Suprapubic skin (tissue), 4 donors: ENCODE measurements at regions not wholly inside any gene's neighbourhood (a gene's known extent, or its start where the extent isn't known, plus 50 kb on each side); places are given as distances from the start of the nearest gene placed in this dataset.
"Not testable (repeated sequence)": the region's sequence is repeated elsewhere in the genome, so short reads cannot be mapped to it uniquely, and the experiment has no call there.

Experiments used
- DNase-seq, 2 donors: peaks; one replicate each; pipeline ENCODE4 v3.0.0-alpha.2; 2019; ENCODE audit warnings: low spot score in 2 of 2
- H3K27ac ChIP-seq: fragments of 200-600 bp; sonication (generic); one replicate; pipeline ENCODE4 v1.5.1; 2019
- H3K27me3 ChIP-seq: fragments of 200-600 bp; sonication (generic); one replicate; pipeline ENCODE4 v1.5.1; 2019
- H3K36me3 ChIP-seq: fragments of 200-600 bp; sonication (generic); one replicate; pipeline ENCODE4 v1.5.1; 2019
- H3K4me1 ChIP-seq: fragments of 200-600 bp; sonication (generic); one replicate; pipeline ENCODE4 v1.5.1; 2019
- H3K4me3 ChIP-seq: fragments of 200-600 bp; sonication (generic); one replicate; pipeline ENCODE4 v1.5.1; 2019; ENCODE audit warnings: mild to moderate bottlenecking
- H3K9me3 ChIP-seq: fragments of 200-600 bp; sonication (generic); one replicate; pipeline ENCODE4 v1.5.1; 2019
- CTCF ChIP-seq, 2 donors: fragments of 200-600 bp in 1 of 2; fragments of 450-650 bp in 1 of 2; sonication (generic) in 1 of 2; IDR thresholded peaks; one replicate each; pipeline ENCODE4 v1.5.1; 2016 to 2019; ENCODE audit warnings: antibody characterized with exemption in 2 of 2, mild to moderate bottlenecking in 1 of 2, moderate library complexity in 1 of 2
- EP300 ChIP-seq: sonication (generic); formaldehyde crosslinking; IDR thresholded peaks from one replicate; pipeline ENCODE4 v1.6.1; 2017; ENCODE audit warnings: antibody characterized with exemption
- POLR2A ChIP-seq, 2 donors: fragments of 450-650 bp; IDR thresholded peaks; one replicate each; pipeline ENCODE4 v1.6.1; 2017; ENCODE audit warnings: antibody characterized with exemption in 2 of 2, mild to moderate bottlenecking in 2 of 2, moderate library complexity in 2 of 2
- POLR2AphosphoS5 ChIP-seq, 3 donors: sonication (generic); formaldehyde crosslinking; IDR thresholded peaks; one replicate each; pipeline ENCODE4 v1.6.1; 2017; ENCODE audit warnings: antibody characterized with exemption in 3 of 3
- WGBS: methylation state at CpG from one replicate; pipeline ENCODE4 v1.1.5; 2018; 5-methylcytosine and 5-hydroxymethylcytosine counted together

DNA sequence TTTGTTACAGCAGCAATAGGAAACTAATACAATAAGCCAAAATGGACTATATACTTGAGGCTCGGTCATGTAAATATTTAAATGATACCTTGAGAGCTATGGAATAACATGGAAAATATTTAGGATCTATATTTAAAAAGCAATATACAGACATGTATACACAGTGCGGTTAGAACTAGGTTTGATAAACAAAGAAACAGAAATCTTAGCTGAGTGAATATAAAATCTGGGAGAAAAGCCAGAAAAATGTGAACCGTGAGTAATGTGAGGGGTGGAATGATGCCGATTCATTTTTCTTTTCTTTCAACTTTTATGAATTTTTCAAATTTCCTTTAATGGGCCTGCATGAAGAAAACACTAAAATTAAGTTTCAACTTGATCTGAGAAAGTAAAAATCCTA lies 104.1 kb downstream of the ATXN3L start:
- no peak overlapping the region for H3K27ac ChIP-seq
- H3K36me3 ChIP-seq, result no peaks in the 10 kb centered on the region
- TF ChIP-seq POLR2A (IDR thresholded peaks at IDR 0.05), result no peak
- no peak for TF ChIP-seq EP300
- no peak for TF ChIP-seq POLR2AphosphoS5 (IDR thresholded peaks at IDR 0.05)
- no peak for TF ChIP-seq CTCF (IDR thresholded peaks at IDR 0.05)
- no peaks in the 10 kb centered on the region for H3K9me3 ChIP-seq
- no peaks in the 10 kb centered on the region for H3K27me3 ChIP-seq
- no peak overlapping the region for H3K4me3 ChIP-seq
- no peaks in the 10 kb centered on the region for H3K4me1 ChIP-seq
- DNase-seq, result no peak
- 82% methylated on average over 4 of the region's 4 CpGs for whole genome bisulfite sequencing

DNA sequence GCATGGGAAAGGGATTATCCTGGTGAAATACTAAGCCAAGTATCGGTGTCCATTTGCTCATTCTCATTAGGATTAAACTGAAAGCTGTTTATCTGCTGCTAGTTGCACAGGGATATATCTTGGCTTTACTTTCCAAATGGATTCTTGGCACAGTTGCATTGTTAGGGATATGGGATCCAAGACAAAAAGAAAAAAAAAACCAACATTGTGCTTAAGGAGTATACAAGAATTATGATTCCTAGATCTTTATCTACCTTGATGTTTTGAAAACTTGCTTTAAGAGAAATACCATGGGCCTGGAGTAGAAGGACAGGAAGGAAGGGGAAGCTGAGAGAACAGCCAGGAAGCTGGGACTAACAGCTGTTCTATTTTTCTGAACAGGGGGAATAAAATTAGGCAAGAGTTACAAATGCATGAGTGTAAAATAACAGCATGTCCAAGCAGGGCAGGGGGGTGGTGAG lies 107.6 kb downstream of the ATXN3L start:
- TF ChIP-seq CTCF (IDR thresholded peaks at IDR 0.05), result no peak
- TF ChIP-seq POLR2A (IDR thresholded peaks at IDR 0.05), result no peak
- no peak for TF ChIP-seq EP300
- no peak for TF ChIP-seq POLR2AphosphoS5 (IDR thresholded peaks at IDR 0.05)
- Histone ChIP-seq H3K9me3 (no peaks in the 10 kb centered on the region), H3K27me3 (no peaks in the 10 kb centered on the region), H3K4me3 (no peak overlapping the region), H3K27ac (no peak overlapping the region), H3K36me3 (no peaks in the 10 kb centered on the region), H3K4me1 (no peaks in the 10 kb centered on the region)
- no peak for DNase-seq
- 35% methylated on average over 1 of the region's 1 CpG for WGBS

DNA sequence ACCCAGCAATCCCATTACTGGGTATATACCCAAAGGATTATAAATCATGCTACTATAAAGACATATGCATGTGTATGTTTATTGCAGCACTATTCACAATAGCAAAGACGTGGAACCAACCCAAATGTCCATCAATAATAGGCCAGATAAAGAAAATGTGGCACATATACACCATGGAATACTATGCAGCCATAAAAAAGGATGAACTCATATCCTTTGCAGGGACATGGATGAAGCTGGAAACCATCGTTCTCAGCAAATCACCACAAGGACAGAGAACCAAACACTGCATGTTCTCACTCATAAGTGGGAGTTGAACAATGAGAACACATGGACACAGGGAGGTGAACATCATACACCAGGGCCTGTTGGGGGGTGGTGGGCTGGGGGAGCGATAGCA lies 109.7 kb downstream of the ATXN3L start:
- H3K9me3 ChIP-seq, H3K27ac ChIP-seq, H3K4me3 ChIP-seq, H3K4me1 ChIP-seq, H3K36me3 ChIP-seq, DNase-seq, H3K27me3 ChIP-seq: not testable (repeated sequence)
- 79% methylated on average over 2 of the region's 3 CpGs for WGBS

GRCh38 chrX:13209704-13210103 lies 110.1 kb downstream of the ATXN3L start:
- not testable (repeated sequence) for H3K4me1 ChIP-seq, H3K36me3 ChIP-seq, H3K27me3 ChIP-seq, H3K27ac ChIP-seq, H3K4me3 ChIP-seq, DNase-seq, H3K9me3 ChIP-seq
- 75% methylated on average over 2 of the region's 2 CpGs for WGBS

DNA sequence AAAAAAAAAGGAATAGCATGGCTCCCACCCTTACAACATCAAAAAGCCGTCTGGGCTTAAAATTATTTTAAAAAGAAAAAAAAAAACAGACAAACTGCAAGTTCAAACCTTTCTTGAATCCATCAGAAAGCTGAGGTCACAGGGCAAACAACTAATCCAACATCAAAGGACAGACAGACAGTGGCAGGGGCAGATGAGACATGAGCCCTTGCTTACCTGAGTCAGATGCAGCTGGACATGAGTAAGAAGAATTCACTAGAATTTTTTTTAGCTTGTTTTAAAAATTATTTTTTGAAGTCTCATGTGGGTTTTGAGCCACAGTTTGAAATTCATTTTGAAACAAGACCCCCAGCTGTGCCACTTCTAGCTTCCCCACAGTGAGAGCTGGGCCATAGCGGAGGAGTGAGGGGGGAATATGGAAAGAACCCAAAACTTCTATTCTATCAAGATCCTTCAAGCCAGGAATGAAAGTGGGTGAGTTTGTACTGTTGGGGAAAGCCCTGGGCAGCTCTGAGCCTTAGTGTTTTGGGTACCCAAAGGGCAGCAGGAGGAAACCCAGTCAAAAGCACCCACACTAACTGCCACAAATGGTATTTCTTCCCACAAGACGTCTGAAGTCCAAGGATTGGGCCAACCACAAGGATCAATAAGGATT lies 111.4 kb downstream of the ATXN3L start:
- WGBS, result 90% methylated on average over 3 of the region's 3 CpGs
- no peak for TF ChIP-seq EP300
- TF ChIP-seq POLR2AphosphoS5 (IDR thresholded peaks at IDR 0.05), result no peak

GRCh38 chrX:13203271-13203670 lies 116.6 kb downstream of the ATXN3L start:
- no peaks in the 10 kb centered on the region for H3K27me3 ChIP-seq
- TF ChIP-seq POLR2AphosphoS5 (IDR thresholded peaks at IDR 0.05), result no peak
- TF ChIP-seq EP300, result no peak
- TF ChIP-seq CTCF (IDR thresholded peaks at IDR 0.05), result no peak
- no peak for TF ChIP-seq POLR2A (IDR thresholded peaks at IDR 0.05)
- no peaks in the 10 kb centered on the region for H3K4me1 ChIP-seq
- WGBS, result 71% methylated on average over 5 of the region's 5 CpGs
- no peak overlapping the region for H3K27ac ChIP-seq
- no peaks in the 10 kb centered on the region for H3K36me3 ChIP-seq
- H3K4me3 ChIP-seq, result no peak overlapping the region
- DNase-seq, result no peak
- no peaks in the 10 kb centered on the region for H3K9me3 ChIP-seq

More for the DNA sequence above, 111.4 kb downstream of the ATXN3L start:
- Histone ChIP-seq H3K4me3 (no peak overlapping the region), H3K27ac (no peak overlapping the region), H3K9me3 (no peaks in the 10 kb centered on the region), H3K36me3 (no peaks in the 10 kb centered on the region), H3K27me3 (no peaks in the 10 kb centered on the region), H3K4me1 (no peaks in the 10 kb centered on the region)
- DNase-seq, result no peak
